HEK293 (cell line): ENCODE measurements at regions not wholly inside any gene's neighbourhood (a gene's known extent, or its start where the extent isn't known, plus 50 kb on each side); places are given as distances from the start of the nearest gene placed in this dataset.

Experiments used
- CTCF ChIA-PET: fragments of 350-600 bp; formaldehyde crosslinking; extraction: SDS; loops from one replicate; lab custom pipeline; 2021; ENCODE audit warnings: antibody characterized with exemption; lab: Yijun Ruan, JAX
- POLR2A ChIA-PET: fragments of 300-600 bp; formaldehyde crosslinking; extraction: SDS; loops from one replicate; lab custom pipeline; 2020; ENCODE audit warnings: antibody characterized with exemption, inconsistent platforms; lab: Yijun Ruan, JAX
- H3K27ac ChIP-seq: fragments of 200-500 bp; sonication (Bioruptor generic); 2 replicates; pipeline ENCODE4 v1.5.1; 2014; ENCODE audit warnings: low read depth, low read length, control low read depth, inconsistent platforms; ENCODE audit errors: extremely low read depth
- H3K36me3 ChIP-seq, 2 experiments: fragments of 200-500 bp in 1 of 2; sonication (Bioruptor generic) in 1 of 2; 1 replicate in 1 of 2; 2 replicates in 1 of 2; pipeline ENCODE4 v1.5.1; 2014 to 2017; ENCODE audit warnings: inconsistent platforms in 2 of 2, low read length in 2 of 2; ENCODE audit not compliant: control insufficient read depth in 2 of 2, insufficient read depth in 1 of 2
- H3K4me1 ChIP-seq: fragments of 200-500 bp; sonication (Bioruptor generic); 2 replicates; pipeline ENCODE4 v1.5.1; 2014; ENCODE audit warnings: mild to moderate bottlenecking, low read length, inconsistent platforms; ENCODE audit not compliant: control insufficient read depth, insufficient read depth
- H3K4me3 ChIP-seq: 2 replicates; pipeline ENCODE4 v1.5.1; 2011; ENCODE audit warnings: low read depth, mild to moderate bottlenecking, control low read depth, low read length, moderate library complexity
- H3K9me3 ChIP-seq: fragments of 200-500 bp; sonication (Bioruptor generic); 2 replicates; pipeline ENCODE4 v1.5.1; 2014; ENCODE audit warnings: low read depth, low read length, inconsistent platforms; ENCODE audit not compliant: control insufficient read depth, insufficient read depth
- FEZF1 ChIP-seq: fragments of 450-650 bp; formaldehyde crosslinking; IDR thresholded peaks from 2 replicates; pipeline ENCODE4 v1.5.1; 2016; ENCODE audit warnings: missing biosample characterization, missing genetic modification characterization
- HOXA7 ChIP-seq: sonication (generic); formaldehyde crosslinking; IDR thresholded peaks from 2 replicates; pipeline ENCODE4 v1.8.1; 2022; ENCODE audit warnings: missing genetic modification reagents, borderline replicate concordance
- KLF1 ChIP-seq: fragments of 450-650 bp; formaldehyde crosslinking; IDR thresholded peaks from 2 replicates; pipeline ENCODE4 v1.5.1; 2016; ENCODE audit warnings: missing biosample characterization, missing genetic modification characterization
- MZF1 ChIP-seq: fragments of 450-650 bp; formaldehyde crosslinking; IDR thresholded peaks from 2 replicates; pipeline ENCODE4 v1.5.1; 2017; ENCODE audit warnings: missing biosample characterization, missing genetic modification characterization, borderline replicate concordance
- PRDM4 ChIP-seq: fragments of 450-650 bp; formaldehyde crosslinking; IDR thresholded peaks from 2 replicates; pipeline ENCODE4 v1.5.1; 2017; ENCODE audit warnings: missing biosample characterization, missing genetic modification characterization
- REST ChIP-seq: fragments of 450-650 bp; formaldehyde crosslinking; IDR thresholded peaks from 2 replicates; pipeline ENCODE4 v1.5.1; 2016; ENCODE audit warnings: missing biosample characterization, missing genetic modification characterization
- TRIM28 ChIP-seq: IDR thresholded peaks from 2 replicates; pipeline ENCODE4 v1.6.1; 2011; ENCODE audit warnings: low read length, control low read depth, borderline replicate concordance
- ZBTB7A ChIP-seq: fragments of 450-650 bp; formaldehyde crosslinking; IDR thresholded peaks from 2 replicates; pipeline ENCODE4 v1.5.1; 2016; ENCODE audit warnings: low read depth, missing biosample characterization, missing genetic modification characterization
- ZNF19 ChIP-seq: fragments of 450-650 bp; formaldehyde crosslinking; IDR thresholded peaks from 2 replicates; pipeline ENCODE4; 2016; ENCODE audit warnings: missing biosample characterization, missing genetic modification characterization, low read depth
- ZNF214 ChIP-seq: fragments of 450-650 bp; formaldehyde crosslinking; IDR thresholded peaks from 2 replicates; pipeline ENCODE4 v1.5.1; 2017; ENCODE audit warnings: missing biosample characterization, mild to moderate bottlenecking, missing genetic modification characterization, borderline replicate concordance
- ZNF223 ChIP-seq: fragments of 450-650 bp; formaldehyde crosslinking; IDR thresholded peaks from 2 replicates; pipeline ENCODE4 v1.5.1; 2016; ENCODE audit warnings: missing biosample characterization, missing genetic modification characterization
- ZNF274 ChIP-seq, 2 experiments: fragments of 200-500 bp in 1 of 2; fragments of 450-650 bp in 1 of 2; sonication (Bioruptor generic) in 1 of 2; formaldehyde crosslinking in 1 of 2; IDR thresholded peaks; 2 replicates each; pipeline versions ENCODE4 v1.5.1 to v1.6.1; 2014 to 2016; ENCODE audit warnings: borderline replicate concordance in 1 of 2, inconsistent platforms in 1 of 2, low read length in 1 of 2, missing biosample characterization in 1 of 2, missing genetic modification characterization in 1 of 2
- ZNF292 ChIP-seq: fragments of 450-650 bp; formaldehyde crosslinking; IDR thresholded peaks from 2 replicates; pipeline ENCODE4 v1.5.1; 2016; ENCODE audit warnings: low read depth, missing biosample characterization, missing genetic modification characterization, borderline replicate concordance
- ZNF404 ChIP-seq: fragments of 450-650 bp; formaldehyde crosslinking; IDR thresholded peaks from 2 replicates; pipeline ENCODE4 v1.5.1; 2017; ENCODE audit warnings: missing biosample characterization, missing genetic modification characterization
- ZNF501 ChIP-seq: fragments of 450-650 bp; formaldehyde crosslinking; IDR thresholded peaks from 2 replicates; pipeline ENCODE4 v1.5.1; 2016; ENCODE audit warnings: missing biosample characterization, missing genetic modification characterization
- ZNF514 ChIP-seq: fragments of 450-650 bp; formaldehyde crosslinking; IDR thresholded peaks from 2 replicates; pipeline ENCODE4 v1.5.1; 2016; ENCODE audit warnings: missing biosample characterization, missing genetic modification characterization
- ZNF624 ChIP-seq: fragments of 450-650 bp; formaldehyde crosslinking; IDR thresholded peaks from 2 replicates; pipeline ENCODE4 v1.5.1; 2017; ENCODE audit warnings: missing biosample characterization, missing genetic modification characterization
- ZNF629 ChIP-seq: fragments of 450-650 bp; formaldehyde crosslinking; IDR thresholded peaks from 2 replicates; pipeline ENCODE4 v1.5.1; 2017; ENCODE audit warnings: missing biosample characterization, missing genetic modification characterization
- ZNF776 ChIP-seq: fragments of 450-650 bp; formaldehyde crosslinking; IDR thresholded peaks from 2 replicates; pipeline ENCODE4 v1.5.0; 2017; ENCODE audit warnings: missing biosample characterization, missing genetic modification characterization, borderline replicate concordance

GRCh38 chr3:177514611-177515499 lies 317.6 kb upstream of the TBL1XR1 start (continued):
- TF ChIP-seq REST, result no peak

- POLR2A ChIA-PET, result no interaction called here
- no peaks in the 10 kb centered on the region for H3K36me3 ChIP-seq
- H3K9me3 ChIP-seq, result no peaks in the 10 kb centered on the region
- H3K4me3 ChIP-seq, result no peak overlapping the region
- no peaks in the 10 kb centered on the region; the same call in 1 of the 2 replicates for H3K4me1 ChIP-seq
- CTCF ChIA-PET, result interaction anchor here (0.6 to 0.7 kb wide), 2 partner anchors 441 to 695 kb away, joined by 3 to 4 read pairs; no protein-coding TSS in a partner anchor
- TF ChIP-seq ZNF514 (tag by site-specific recombination), result no peak
- no peak for TF ChIP-seq ZNF214 (tag by site-specific recombination)
- TF ChIP-seq ZBTB7A (tag by site-specific recombination), result no peak
- no peak for TF ChIP-seq ZNF624 (tag by site-specific recombination)
- no peak for TF ChIP-seq ZNF776 (tag by site-specific recombination)
- no peak for TF ChIP-seq FEZF1 (tag by site-specific recombination)
- TF ChIP-seq ZNF274 (IDR thresholded peaks at IDR 0.05; ENCODE audit: low read length), result no peak
- TF ChIP-seq ZNF274 (tag by site-specific recombination; IDR thresholded peaks at IDR 0.05; ENCODE audit: borderline replicate concordance), result no peak
- no peak for TF ChIP-seq ZNF292 (tag by site-specific recombination)
- no peak for TF ChIP-seq ZNF629 (tag by site-specific recombination)
- TF ChIP-seq ZNF501 (tag by site-specific recombination), result no peak
- TF ChIP-seq ZNF223, result no peak
- H3K27ac ChIP-seq, result no peak overlapping the region
Observed at GRCh38 chr3:177515786-177516157, 318.5 kb upstream of the TBL1XR1 start.

- POLR2A ChIA-PET, result no interaction called here
- CTCF ChIA-PET, result interaction anchor here (0.6 to 0.7 kb wide), 4 partner anchors 42 to 695 kb away, joined by 3 to 4 read pairs (median 3); no protein-coding TSS in a partner anchor
- Histone ChIP-seq H3K9me3 (no peaks in the 10 kb centered on the region), H3K4me3 (no peak overlapping the region), H3K36me3 (no peaks in the 10 kb centered on the region), H3K27ac (no peak overlapping the region), H3K4me1 (no peaks in the 10 kb centered on the region; the same call in 1 of the 2 replicates)
- TF ChIP-seq REST, result no peak
- no peak for TF ChIP-seq ZNF404 (tag by site-specific recombination)
- TF ChIP-seq MZF1, result no peak
- TF ChIP-seq PRDM4, result no peak
- no peak for TF ChIP-seq TRIM28
- TF ChIP-seq KLF1, result no peak
- no peak for TF ChIP-seq HOXA7 (CRISPR knock-in tag)
- no peak for TF ChIP-seq ZNF19
Observed at GRCh38 chr3:177516158-177517011, 319.1 kb upstream of the TBL1XR1 start.
